ENCODE measurements at regions not wholly inside any gene's neighbourhood (a gene's known extent, or its start where the extent isn't known, plus 50 kb on each side); places are given as distances from the start of the nearest gene placed in this dataset.
A peak's percentile ranks its signal among the peaks of the same experiment; 100 is the strongest.

DNA sequence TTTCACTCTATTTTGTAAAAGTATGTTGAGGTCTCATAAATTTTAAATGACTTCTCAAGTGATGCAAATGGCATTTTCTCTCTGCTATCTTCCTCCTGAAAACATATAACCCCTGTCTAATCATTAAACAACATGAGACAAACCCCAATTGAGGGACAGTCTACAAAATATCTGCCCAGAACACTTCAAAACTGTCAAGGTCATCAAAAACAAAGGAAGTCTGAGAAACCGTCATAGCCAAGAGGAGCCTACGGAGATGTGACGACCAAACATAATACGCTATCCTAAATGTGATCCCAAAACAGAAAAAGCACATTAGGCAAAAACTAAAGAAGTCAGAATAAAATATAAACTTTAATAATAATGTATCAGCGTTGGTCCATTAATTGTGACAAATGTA is 282.3 kb upstream of the SEMA3C start:
- no peak for DNase-seq (ENCODE audit: low spot score)
- ChIA-PET CTCF (no interaction called here), POLR2A (ENCODE audit: low non-redundant PET) (no interaction called here)
- TF ChIP-seq, protein P1, sequence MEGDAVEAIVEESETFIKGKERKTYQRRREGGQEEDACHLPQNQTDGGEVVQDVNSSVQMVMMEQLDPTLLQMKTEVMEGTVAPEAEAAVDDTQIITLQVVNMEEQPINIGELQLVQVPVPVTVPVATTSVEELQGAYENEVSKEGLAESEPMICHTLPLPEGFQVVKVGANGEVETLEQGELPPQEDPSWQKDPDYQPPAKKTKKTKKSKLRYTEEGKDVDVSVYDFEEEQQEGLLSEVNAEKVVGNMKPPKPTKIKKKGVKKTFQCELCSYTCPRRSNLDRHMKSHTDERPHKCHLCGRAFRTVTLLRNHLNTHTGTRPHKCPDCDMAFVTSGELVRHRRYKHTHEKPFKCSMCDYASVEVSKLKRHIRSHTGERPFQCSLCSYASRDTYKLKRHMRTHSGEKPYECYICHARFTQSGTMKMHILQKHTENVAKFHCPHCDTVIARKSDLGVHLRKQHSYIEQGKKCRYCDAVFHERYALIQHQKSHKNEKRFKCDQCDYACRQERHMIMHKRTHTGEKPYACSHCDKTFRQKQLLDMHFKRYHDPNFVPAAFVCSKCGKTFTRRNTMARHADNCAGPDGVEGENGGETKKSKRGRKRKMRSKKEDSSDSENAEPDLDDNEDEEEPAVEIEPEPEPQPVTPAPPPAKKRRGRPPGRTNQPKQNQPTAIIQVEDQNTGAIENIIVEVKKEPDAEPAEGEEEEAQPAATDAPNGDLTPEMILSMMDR (conservative IDR thresholded peaks at IDR 0.05; ENCODE audit: low read depth): no peak
- H3K27ac ChIP-seq: no peak overlapping the region

- no peak for DNase-seq (ENCODE audit: low spot score)
- no peak overlapping the region for H3K27ac ChIP-seq
- TF ChIP-seq, protein P1 (conservative IDR thresholded peaks at IDR 0.05; ENCODE audit: low read depth): no peak
- CTCF ChIA-PET: no interaction called here
- POLR2A ChIA-PET (ENCODE audit: low non-redundant PET): no interaction called here
Observed at GRCh38 chr7:81198766-81199165, 279.9 kb upstream of the SEMA3C start.

- CTCF ChIA-PET: interaction anchor here (0.9 kb wide), 1 partner anchor 170 kb away, joined by 3 read pairs; no protein-coding TSS in a partner anchor
- TF ChIP-seq, protein P1 (conservative IDR thresholded peaks at IDR 0.05; ENCODE audit: low read depth): no peak
- POLR2A ChIA-PET (ENCODE audit: low non-redundant PET): no interaction called here
- DNase-seq (ENCODE audit: low spot score): no peak
- H3K27ac ChIP-seq: no peak overlapping the region
Observed at GRCh38 chr7:81197266-81197665, 278.4 kb upstream of the SEMA3C start.

GRCh38 chr7:81195033-81195432 is 276.2 kb upstream of the SEMA3C start:
- no peak for DNase-seq (ENCODE audit: low spot score)
- POLR2A ChIA-PET (ENCODE audit: low non-redundant PET): no interaction called here
- TF ChIP-seq, protein P1 (conservative IDR thresholded peaks at IDR 0.05; ENCODE audit: low read depth): no peak

GRCh38 chr7:81190997-81191768 is 272.3 kb upstream of the SEMA3C start:
- H3K27ac ChIP-seq: no peak overlapping the region
- POLR2A ChIA-PET (ENCODE audit: low non-redundant PET): no interaction called here

More at GRCh38 chr7:81195033-81195432, 276.2 kb upstream of the SEMA3C start:
- H3K27ac ChIP-seq: no peak overlapping the region
- CTCF ChIA-PET: no interaction called here

DNA sequence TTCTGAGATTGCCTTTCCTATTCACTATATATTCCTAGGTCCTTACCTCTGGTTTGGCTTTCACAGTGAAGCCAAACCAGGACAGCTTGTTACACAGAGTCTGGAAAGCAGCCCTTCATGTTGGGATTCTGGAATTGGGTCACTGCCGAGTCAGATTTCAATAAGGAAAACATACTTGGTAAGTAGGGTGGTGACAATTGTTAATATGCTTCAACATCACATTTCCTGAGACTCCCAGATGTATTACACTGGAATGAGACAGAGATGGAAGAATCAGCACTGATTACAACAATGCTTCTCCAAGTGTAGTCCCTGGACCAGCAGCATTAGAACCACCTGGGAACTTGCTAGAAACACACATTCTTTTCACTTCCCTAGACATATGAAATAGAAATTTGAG is 268.9 kb upstream of the SEMA3C start:
- no peak overlapping the region for H3K27ac ChIP-seq
- ChIA-PET POLR2A (ENCODE audit: low non-redundant PET) (no interaction called here), CTCF (no interaction called here)
- TF ChIP-seq, protein P1 (conservative IDR thresholded peaks at IDR 0.05; ENCODE audit: low read depth): no peak
- DNase-seq (ENCODE audit: low spot score): no peak

More at GRCh38 chr7:81190997-81191768, 272.3 kb upstream of the SEMA3C start:
- peak; percentile 45 for DNase-seq (ENCODE audit: low spot score)
- CTCF ChIA-PET: interaction anchor here (0.5 kb wide), 1 partner anchor 53 kb away, joined by 4 read pairs; no protein-coding TSS in a partner anchor
- TF ChIP-seq, protein P1 (conservative IDR thresholded peaks at IDR 0.05; ENCODE audit: low read depth): no peak
